CD4-positive, alpha-beta T cell (primary cell): ENCODE measurements at regions not wholly inside any gene's neighbourhood (a gene's known extent, or its start where the extent isn't known, plus 50 kb on each side); places are given as distances from the start of the nearest gene placed in this dataset.

Experiments used
- ATAC-seq: fragments of 200-7000 bp; cut with Tn5 transposase; one replicate; pipeline ENCODE4 v1.10.0; 2022; ENCODE audit warnings: mild to moderate bottlenecking; ENCODE audit not compliant: poor library complexity
- CTCF ChIA-PET: fragments of 350-600 bp; sonication (Branson Sonifier 250); formaldehyde crosslinking; loops from one replicate; lab custom pipeline; 2021; ENCODE audit warnings: antibody characterized with exemption, inconsistent platforms; lab: Charles Lee
- POLR2A ChIA-PET: fragments of 350-600 bp; sonication (Branson Sonifier 250); formaldehyde crosslinking; loops from one replicate; lab custom pipeline; 2021; ENCODE audit warnings: antibody characterized with exemption, inconsistent platforms; lab: Charles Lee
- DNase-seq, 14 experiments: peaks; one replicate each; pipeline ENCODE4 v3.0.0-alpha.2; 2013 to 2020; ENCODE audit warnings: mixed read lengths in 2 of 14
- H3K27ac ChIP-seq, 2 donors: one replicate each; pipeline versions ENCODE4 v1.5.1 to v1.7.0; 2013; ENCODE audit warnings: low read length in 2 of 2, low read depth in 1 of 2, mild to moderate bottlenecking in 1 of 2
- H3K27me3 ChIP-seq, 2 experiments: 1 replicate in 1 of 2; 2 replicates in 1 of 2; pipeline versions ENCODE4 v1.6.1 to v1.7.0; 2013; ENCODE audit warnings: low read length in 2 of 2, control low read depth in 1 of 2, mild to moderate bottlenecking in 1 of 2, moderate library complexity in 1 of 2; ENCODE audit not compliant: insufficient read depth in 2 of 2, control insufficient read depth in 1 of 2
- H3K36me3 ChIP-seq: one replicate; pipeline ENCODE4 v1.6.1; 2013; ENCODE audit warnings: low read length, control low read depth; ENCODE audit not compliant: insufficient read depth
- H3K4me1 ChIP-seq: one replicate; pipeline ENCODE4 v1.6.1; 2013; ENCODE audit warnings: low read length, control low read depth; ENCODE audit not compliant: insufficient read depth
- H3K4me3 ChIP-seq: one replicate; pipeline ENCODE4 v1.5.1; 2013; ENCODE audit warnings: mild to moderate bottlenecking, low read length, moderate library complexity
- H3K9me3 ChIP-seq, 2 experiments: 1 replicate in 1 of 2; 2 replicates in 1 of 2; pipeline versions ENCODE4 v1.6.1 to v1.7.0; 2013; ENCODE audit warnings: low read length in 2 of 2, mild to moderate bottlenecking in 2 of 2, control low read depth in 1 of 2, moderate library complexity in 1 of 2; ENCODE audit not compliant: control insufficient read depth in 1 of 2, insufficient read depth in 1 of 2
- H3K27ac Mint-ChIP-seq: one replicate; pipeline ENCODE4 v1.8.0; 2020; ENCODE audit warnings: mixed read lengths
- H3K27me3 Mint-ChIP-seq: one replicate; pipeline ENCODE4 v1.8.0; 2021; ENCODE audit warnings: mixed read lengths
- H3K36me3 Mint-ChIP-seq: one replicate; pipeline ENCODE4 v1.8.0; 2021; ENCODE audit warnings: low read depth, mixed read lengths
- H3K4me1 Mint-ChIP-seq: one replicate; pipeline ENCODE4 v1.8.0; 2021; ENCODE audit warnings: low read depth, mixed read lengths
- H3K4me3 Mint-ChIP-seq: one replicate; pipeline ENCODE4 v1.8.0; 2020; ENCODE audit warnings: mild to moderate bottlenecking, mixed read lengths
- H3K9me3 Mint-ChIP-seq: one replicate; pipeline ENCODE4 v1.8.0; 2020; ENCODE audit warnings: mixed read lengths
- CTCF ChIP-seq: fragments of 200-600 bp; IDR thresholded peaks from one replicate; pipeline ENCODE4 v1.8.0; 2022; ENCODE audit warnings: antibody characterized with exemption, mild to moderate bottlenecking
- intact Hi-C, 2 experiments: fragments of 100-400 bp; cut with DNase I in 1 of 2; cut with micrococcal nuclease in 1 of 2; formaldehyde crosslinking; loops; one replicate each; pipeline versions ENCODE4 v1.15.1 to v1.9.0; 2023 to 2025; cut with DNase I, micrococcal nuclease

DNA sequence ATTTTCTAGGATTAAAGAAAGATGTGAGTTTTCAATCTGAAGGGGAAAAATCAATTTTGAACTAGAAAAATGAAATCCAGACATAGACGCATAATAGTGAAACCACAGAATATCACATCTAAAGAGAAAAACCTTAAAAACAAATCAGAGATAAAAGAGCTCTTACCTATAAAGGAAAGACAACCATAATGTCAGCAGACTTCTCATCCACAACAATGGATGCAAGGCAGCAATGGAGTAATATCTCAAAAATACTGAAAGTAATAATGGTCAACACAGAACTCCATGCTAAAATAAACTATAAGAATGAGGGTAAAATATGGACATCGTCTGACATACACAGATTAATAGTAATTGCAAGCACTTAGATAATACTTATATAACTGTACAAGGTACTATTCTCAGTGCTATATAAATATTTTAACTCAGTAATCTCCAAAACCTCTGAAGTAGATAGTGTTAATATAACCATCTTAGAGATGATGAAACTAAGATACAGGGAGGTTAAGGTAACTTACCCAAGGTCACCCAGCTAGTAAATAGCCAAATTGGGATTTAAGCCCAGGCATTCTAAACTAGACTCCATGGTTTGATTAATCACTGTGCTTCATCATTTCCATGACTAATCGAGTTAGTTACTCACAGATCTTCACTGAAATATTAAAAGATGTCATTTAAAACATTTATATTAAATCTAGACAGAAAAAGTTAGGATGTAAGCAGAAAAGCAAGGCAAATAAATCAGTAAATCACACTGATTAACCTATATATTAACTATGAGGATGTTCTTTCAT, 89.4 kb upstream of the SPTBN1 start:
- Mint-ChIP-seq H3K4me1 (no peaks in the 10 kb centered on the region), H3K27ac (no peak overlapping the region), H3K36me3 (no peaks in the 10 kb centered on the region), H3K27me3 (peaks cover 17% of the 10 kb centered on the region), H3K4me3 (no peak overlapping the region), H3K9me3 (peaks cover 16% of the 10 kb centered on the region)
- no peak for TF ChIP-seq CTCF
- H3K36me3 ChIP-seq: no peaks in the 10 kb centered on the region
- H3K27ac ChIP-seq: no peak overlapping the region
- H3K4me1 ChIP-seq: no peaks in the 10 kb centered on the region
- intact Hi-C loops: no loop called here
- H3K9me3 ChIP-seq: peaks cover 7 to 20% of the 10 kb centered on the region in 2 experiments
- peaks cover 4 to 9% of the 10 kb centered on the region in 2 experiments for H3K27me3 ChIP-seq
- ATAC-seq: no peak
- DNase-seq: no peak
- H3K4me3 ChIP-seq: no peak overlapping the region
- ChIA-PET CTCF (no interaction called here), POLR2A (no interaction called here)

DNA sequence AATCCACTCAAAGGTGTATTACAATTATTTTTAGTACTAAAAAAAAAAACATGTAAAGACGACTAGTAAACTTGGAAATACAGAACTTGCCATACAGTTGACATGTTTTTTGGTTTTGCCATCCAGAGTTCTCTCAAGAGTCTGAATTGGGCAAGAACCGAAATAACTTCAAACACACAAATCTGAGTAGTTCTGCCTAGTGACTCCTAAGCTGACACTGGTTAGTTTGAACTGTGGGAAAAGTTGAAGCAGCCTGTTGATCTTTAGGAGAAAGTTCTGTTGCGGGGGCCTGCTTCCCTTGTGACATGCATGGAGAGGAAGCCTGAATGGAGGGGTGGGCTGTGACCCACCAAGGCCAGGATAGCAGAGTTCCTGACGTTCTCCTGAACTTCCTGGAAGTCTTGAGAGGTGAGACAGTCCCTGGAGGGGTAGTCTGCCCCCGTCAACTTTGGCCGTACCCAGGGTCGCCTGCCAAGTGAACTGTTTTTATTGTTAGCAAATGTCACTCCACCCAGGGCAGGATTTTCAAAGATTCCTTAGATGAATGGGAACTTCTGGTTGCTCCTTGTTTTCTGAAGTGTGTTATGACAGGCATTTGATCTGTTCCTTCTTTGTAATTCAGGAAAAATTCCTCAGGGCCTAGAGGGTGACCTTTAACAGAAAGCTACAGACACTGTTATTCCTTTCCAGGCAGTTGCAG, 85.6 kb upstream of the SPTBN1 start:
- Mint-ChIP-seq H3K27ac (no peak overlapping the region), H3K4me3 (no peak overlapping the region), H3K27me3 (peaks cover 15% of the 10 kb centered on the region), H3K4me1 (no peaks in the 10 kb centered on the region), H3K36me3 (no peaks in the 10 kb centered on the region), H3K9me3 (peaks cover 16% of the 10 kb centered on the region)
- no peak for TF ChIP-seq CTCF
- POLR2A ChIA-PET: no interaction called here
- DNase-seq (no peak), ATAC-seq (no peak)
- H3K4me3 ChIP-seq: no peak overlapping the region
- peaks cover 10 to 20% of the 10 kb centered on the region in 2 experiments for H3K9me3 ChIP-seq
- no peaks in the 10 kb centered on the region for H3K27me3 ChIP-seq
- no peaks in the 10 kb centered on the region for H3K4me1 ChIP-seq
- intact Hi-C loops: no loop called here
- H3K36me3 ChIP-seq: no peaks in the 10 kb centered on the region
- CTCF ChIA-PET: no interaction called here
- H3K27ac ChIP-seq: no peak overlapping the region

GRCh38 chr2:54371460-54372065, 84.6 kb upstream of the SPTBN1 start:
- ChIA-PET CTCF (no interaction called here), POLR2A (no interaction called here)
- ATAC-seq: no peak
- H3K4me3 ChIP-seq: no peak overlapping the region
- H3K27me3 Mint-ChIP-seq: peaks cover 19% of the 10 kb centered on the region
- intact Hi-C loops: no loop called here
- no peak overlapping the region for H3K27ac Mint-ChIP-seq
- H3K9me3 ChIP-seq: peaks cover 10 to 12% of the 10 kb centered on the region in 2 experiments
- peaks cover 13% of the 10 kb centered on the region for H3K9me3 Mint-ChIP-seq
- no peaks in the 10 kb centered on the region for H3K36me3 Mint-ChIP-seq
- H3K4me1 ChIP-seq: no peaks in the 10 kb centered on the region
- H3K4me1 Mint-ChIP-seq: no peaks in the 10 kb centered on the region
- H3K36me3 ChIP-seq: no peaks in the 10 kb centered on the region
- H3K4me3 Mint-ChIP-seq: no peak overlapping the region
- H3K27me3 ChIP-seq: peaks cover 0 to 2% of the 10 kb centered on the region in 2 experiments
- TF ChIP-seq CTCF: no peak
- no peak overlapping the region for H3K27ac ChIP-seq
- DNase-seq: no peak
